A673 (cell line): ENCODE measurements at regions not wholly inside any gene's neighbourhood (a gene's known extent, or its start where the extent isn't known, plus 50 kb on each side); places are given as distances from the start of the nearest gene placed in this dataset.

Source experiments
- EZH2 ChIP-seq: fragments of 200-600 bp; sonication (generic); IDR thresholded peaks from 2 replicates; pipeline ENCODE4 v1.6.1; 2017; ENCODE audit warnings: borderline replicate concordance, low read depth, mild to moderate bottlenecking, mixed read lengths, antibody characterized with exemption, low read length; ENCODE audit not compliant: poor library complexity, severe bottlenecking
- TF ChIP-seq, protein P1 (sequence below): fragments of 300-800, 200-600 bp; sonication (generic); conservative IDR thresholded peaks from 2 replicates; pipeline ENCODE4 v1.5.1; 2017; ENCODE audit warnings: low read depth, mild to moderate bottlenecking, antibody characterized with exemption, low read length, moderate library complexity, mixed read lengths

DNA sequence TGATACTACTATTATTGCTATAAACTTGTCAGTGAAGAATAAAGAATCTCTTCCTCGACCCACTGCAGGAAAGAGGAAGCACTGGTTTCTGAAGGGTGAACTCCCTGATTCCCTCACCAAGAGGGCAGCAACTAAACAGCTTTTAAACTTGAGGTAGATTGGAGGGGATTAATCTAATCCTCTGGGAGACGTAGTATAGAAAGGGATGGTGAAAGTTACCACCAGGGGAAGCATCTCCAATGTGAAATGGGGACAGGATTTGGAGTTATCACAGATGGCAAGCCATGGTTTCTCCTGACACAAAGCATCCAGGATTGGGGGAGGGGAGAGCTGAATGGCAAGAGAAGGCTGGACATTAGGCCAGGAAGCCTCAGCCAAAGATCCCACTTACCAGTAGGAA is 62.7 kb upstream of the PTPN13 start:
- no peak for TF ChIP-seq EZH2
- TF ChIP-seq, protein P1, sequence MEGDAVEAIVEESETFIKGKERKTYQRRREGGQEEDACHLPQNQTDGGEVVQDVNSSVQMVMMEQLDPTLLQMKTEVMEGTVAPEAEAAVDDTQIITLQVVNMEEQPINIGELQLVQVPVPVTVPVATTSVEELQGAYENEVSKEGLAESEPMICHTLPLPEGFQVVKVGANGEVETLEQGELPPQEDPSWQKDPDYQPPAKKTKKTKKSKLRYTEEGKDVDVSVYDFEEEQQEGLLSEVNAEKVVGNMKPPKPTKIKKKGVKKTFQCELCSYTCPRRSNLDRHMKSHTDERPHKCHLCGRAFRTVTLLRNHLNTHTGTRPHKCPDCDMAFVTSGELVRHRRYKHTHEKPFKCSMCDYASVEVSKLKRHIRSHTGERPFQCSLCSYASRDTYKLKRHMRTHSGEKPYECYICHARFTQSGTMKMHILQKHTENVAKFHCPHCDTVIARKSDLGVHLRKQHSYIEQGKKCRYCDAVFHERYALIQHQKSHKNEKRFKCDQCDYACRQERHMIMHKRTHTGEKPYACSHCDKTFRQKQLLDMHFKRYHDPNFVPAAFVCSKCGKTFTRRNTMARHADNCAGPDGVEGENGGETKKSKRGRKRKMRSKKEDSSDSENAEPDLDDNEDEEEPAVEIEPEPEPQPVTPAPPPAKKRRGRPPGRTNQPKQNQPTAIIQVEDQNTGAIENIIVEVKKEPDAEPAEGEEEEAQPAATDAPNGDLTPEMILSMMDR: no peak
